Islet of Langerhans (tissue), 1 donor: ENCODE measurements at regions not wholly inside any gene's neighbourhood (a gene's known extent, or its start where the extent isn't known, plus 50 kb on each side); places are given as distances from the start of the nearest gene placed in this dataset.
"Not testable (repeated sequence)": the region's sequence is repeated elsewhere in the genome, so short reads cannot be mapped to it uniquely, and the experiment has no call there.

Experiments
- FAIRE-seq: peaks from one replicate; lab custom pipeline; 2011; peaks lifted over from hg19 to GRCh38; lab: Jason Lieb, UNC

DNA sequence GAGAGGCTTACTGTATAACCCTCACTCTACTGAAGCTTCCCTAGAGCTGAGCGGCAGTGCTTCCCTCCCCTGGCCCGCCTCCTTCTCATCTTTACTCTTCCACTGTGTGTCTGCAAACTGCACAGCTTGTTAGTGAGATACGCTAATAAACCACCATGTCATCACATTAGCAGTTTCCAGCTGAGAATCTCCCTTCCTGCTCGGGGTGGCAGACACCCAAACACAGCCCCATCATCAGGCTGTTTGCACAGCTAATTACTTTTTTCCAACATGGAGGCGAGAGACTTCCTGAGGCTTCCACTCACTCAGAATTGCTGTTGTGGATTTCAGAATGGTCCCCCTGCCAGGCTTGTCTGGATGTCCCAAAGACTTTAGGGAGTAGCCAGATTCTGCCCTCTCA is 444.9 kb upstream of the SULF2 start:
- no peak for FAIRE-seq

GRCh38 chr20:48227381-48227780 is 442.1 kb upstream of the SULF2 start:
- FAIRE-seq = no peak

DNA sequence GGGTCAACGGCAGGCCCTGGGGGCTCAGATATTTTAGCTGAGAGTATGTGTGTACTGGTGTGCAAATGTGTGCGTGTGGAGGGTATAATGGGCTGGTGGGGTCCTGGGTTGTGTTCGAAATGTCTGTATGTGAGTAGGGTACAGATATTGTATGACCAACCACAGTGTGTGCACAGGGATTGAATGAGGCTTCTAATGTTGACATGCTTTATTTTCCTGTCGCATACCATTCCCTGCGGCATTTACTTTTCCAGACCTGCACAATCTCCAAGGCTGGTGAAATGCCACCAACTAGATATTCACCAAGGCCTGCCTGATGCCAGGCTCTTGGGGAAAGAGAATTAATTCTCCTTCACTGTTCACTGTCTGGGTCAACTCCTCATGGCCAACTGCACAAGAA is 441.4 kb upstream of the SULF2 start:
- no peak for FAIRE-seq

DNA sequence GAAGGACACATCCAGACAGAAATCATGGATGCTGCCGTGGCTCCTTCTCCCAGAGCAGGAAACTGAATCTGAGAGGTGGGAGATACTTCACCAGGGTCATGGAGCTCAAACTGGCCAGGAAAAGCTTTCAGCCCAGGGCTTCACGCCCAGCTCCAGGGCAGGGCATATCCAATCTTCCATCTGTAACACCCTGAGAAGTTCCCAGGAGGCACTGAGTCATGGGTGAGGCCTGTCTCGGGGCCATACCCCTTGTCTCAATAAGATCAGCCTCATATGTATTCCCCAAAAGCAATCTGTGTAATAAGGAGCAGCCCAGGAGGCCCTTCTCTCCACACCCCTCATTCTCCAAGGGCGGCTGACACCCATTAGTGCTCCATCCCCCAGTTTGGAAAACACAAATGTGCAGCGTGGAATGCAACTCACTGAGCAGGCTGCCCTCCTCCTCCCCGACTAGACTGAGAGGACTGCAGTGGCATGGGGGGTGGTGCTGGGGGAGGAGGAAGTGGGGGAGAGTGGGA is 439.3 kb upstream of the SULF2 start:
- FAIRE-seq = no peak

GRCh38 chr20:48223715-48224114 is 438.4 kb upstream of the SULF2 start:
- FAIRE-seq = no peak

DNA sequence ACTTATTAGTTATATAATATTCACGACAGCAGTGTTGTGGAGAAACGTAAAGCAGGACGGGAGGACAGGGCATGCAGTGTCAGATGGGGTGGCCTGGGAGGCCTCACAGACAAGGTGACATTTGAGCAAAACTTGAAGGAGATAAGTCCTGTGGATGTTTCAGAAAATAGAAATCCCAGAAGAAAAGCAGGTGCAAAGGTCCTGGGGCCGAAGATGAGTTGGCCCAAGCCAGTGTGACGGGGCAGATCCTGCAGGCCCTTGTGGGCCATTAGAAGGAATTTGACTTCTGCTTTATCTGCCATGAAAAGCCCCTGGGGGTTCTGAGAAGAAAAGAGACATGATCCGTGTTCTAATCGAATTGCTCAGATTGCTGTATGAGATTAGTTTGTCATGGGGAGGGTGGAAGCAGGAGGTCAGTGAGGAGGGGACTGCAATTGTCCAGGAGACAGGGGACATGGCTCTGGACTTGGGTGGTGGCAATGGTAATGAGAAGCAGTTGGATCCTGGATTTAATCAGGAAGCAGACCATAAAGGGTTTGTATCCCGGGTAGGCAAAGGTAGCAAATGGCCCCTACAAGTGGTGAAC is 437.4 kb upstream of the SULF2 start:
- FAIRE-seq = no peak

GRCh38 chr20:48220033-48220633 is 434.9 kb upstream of the SULF2 start:
- no peak for FAIRE-seq

DNA sequence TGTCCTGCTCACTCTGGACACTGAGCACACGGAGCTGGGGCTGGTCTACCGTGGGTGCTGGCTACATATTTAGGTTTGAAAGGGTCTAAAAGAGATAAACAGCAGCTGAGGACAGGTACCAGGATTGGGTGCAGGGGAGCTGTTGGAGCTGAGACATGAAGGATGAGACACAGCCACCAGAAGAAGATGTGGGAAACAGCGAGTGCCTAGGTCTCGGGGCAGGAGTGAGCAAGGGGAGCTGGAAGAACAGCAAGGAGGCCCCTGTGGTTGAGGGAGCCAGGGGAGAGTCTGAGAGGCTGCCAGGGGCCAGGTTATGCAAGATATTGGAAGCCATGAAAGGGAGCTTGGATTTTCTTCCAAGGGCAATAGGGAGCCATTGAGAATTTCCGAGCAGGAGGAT is 434.0 kb upstream of the SULF2 start:
- no peak for FAIRE-seq

DNA sequence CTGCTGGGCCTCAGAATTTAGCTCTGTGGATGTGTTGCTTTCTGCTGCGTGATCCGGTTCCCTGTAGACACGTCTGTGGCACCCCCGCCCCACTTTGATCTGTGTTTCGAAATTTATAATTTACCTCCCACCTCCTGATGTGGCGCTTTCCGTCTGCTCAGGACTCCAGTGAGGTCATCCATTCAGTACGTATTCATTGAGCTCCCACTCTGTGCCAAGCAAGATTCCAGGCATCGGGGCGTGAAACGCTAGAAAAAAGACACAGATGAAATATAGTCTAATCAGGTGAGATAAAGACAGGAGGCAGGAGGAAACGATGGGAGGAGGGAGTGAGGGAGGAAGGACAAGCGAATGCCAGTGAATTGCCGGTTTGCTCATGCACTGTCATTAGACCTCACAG is 431.9 kb upstream of the SULF2 start:
- no peak for FAIRE-seq

GRCh38 chr20:48215536-48215935 is 430.3 kb upstream of the SULF2 start:
- FAIRE-seq = no peak

DNA sequence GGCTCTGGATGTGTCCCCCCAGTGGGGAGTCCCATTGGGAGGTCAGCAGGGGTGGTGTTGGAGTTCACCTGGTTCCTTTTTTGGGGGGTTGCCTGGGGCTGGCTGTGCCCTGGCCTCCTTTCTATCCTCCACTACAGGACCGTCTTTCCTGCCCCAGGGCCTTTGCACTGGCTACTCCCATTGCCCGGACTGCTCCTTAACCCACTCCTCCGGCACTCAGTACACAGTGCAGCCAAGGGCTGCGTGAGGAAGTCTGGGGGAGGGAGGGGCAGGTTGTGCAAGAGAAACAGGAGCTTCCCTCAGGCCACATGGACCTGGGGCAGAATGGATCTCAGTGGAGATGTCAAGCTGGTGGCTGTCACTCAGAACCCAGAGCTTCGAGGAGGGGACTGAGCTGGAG is 429.3 kb upstream of the SULF2 start:
- no peak for FAIRE-seq

DNA sequence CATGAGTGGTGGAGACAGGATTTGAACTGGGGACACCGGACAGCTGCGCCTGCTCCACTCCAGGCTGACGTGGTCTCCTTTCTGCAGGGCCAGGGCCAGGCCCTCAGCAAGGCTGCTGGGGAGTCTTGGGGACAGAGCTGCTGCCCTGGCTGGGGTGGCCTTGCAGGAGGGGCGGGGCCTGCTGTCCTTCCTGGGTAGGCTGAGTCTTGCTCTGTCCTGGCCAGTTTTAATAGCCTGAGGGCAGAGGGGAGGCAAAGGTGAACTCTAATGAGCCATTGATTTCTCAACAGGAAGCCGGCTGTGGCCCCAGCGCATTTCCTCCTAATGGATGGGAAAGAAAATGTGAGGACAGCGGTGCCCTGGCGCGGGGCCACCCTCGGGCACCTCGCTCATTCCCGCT is 428.4 kb upstream of the SULF2 start:
- not testable (repeated sequence) for FAIRE-seq

- FAIRE-seq = no peak
Measured at GRCh38 chr20:48212806-48213509, 427.7 kb upstream of the SULF2 start.

DNA sequence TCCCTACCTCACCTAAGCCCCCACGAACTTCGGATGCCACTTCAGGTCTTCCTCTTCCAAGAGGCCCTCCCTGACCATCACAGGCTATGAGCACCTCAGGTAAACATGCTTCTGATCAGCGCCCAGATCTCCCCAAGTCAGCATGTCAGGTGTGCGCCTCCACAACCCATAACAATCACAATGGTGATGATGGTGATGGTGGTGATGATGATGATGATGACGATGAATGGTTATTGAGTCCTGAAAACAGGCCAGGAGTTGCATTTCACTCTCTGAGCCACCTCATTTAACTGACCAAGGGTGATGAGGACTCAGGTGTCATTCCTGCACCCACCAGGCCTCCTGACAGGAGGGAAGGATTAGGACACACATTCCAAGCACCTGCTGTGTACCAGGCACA is 426.6 kb upstream of the SULF2 start:
- no peak for FAIRE-seq

DNA sequence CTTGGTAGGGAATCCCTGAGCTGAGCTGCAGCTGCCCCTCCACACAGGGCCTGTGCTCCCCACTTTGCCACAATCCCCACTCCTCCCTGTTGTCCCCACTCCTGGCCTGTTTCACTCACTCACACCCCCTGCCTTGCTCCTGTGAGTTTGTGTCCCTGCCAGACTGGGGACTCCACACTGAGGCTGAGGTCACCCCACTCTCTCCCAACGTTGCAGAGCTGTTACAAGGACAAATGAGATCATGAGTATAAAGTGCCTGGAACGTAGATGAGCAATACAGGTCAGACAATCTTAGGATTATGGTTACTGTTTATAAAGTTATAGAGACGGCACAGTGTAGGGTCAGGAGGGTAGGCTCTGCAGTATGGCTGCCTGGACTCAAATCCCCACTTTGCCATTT is 426.0 kb upstream of the SULF2 start:
- no peak for FAIRE-seq

- FAIRE-seq = no peak
Measured at GRCh38 chr20:48210111-48211027, 425.1 kb upstream of the SULF2 start.

DNA sequence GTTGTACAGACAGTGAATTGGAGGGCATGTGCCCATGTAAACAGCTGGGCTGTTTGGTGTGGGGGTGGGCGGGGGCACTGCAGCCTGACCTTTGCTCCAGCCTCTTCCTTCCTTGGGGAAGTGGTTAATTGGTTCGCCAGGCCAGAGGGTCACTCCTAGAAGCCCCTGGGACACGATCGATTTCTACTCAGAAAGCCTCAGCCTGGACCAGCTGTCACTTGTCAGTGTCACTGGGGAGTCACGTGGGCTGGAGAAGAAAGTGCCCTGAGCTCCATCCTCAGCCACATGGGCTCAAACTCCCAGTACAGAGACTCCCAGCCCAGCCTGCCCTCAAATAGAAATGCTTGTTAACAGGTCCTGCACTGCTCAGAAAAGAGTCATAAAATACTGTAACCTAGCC is 423.8 kb upstream of the SULF2 start:
- no peak for FAIRE-seq

- FAIRE-seq = no peak
Measured at GRCh38 chr20:48208176-48208575, 422.9 kb upstream of the SULF2 start.

DNA sequence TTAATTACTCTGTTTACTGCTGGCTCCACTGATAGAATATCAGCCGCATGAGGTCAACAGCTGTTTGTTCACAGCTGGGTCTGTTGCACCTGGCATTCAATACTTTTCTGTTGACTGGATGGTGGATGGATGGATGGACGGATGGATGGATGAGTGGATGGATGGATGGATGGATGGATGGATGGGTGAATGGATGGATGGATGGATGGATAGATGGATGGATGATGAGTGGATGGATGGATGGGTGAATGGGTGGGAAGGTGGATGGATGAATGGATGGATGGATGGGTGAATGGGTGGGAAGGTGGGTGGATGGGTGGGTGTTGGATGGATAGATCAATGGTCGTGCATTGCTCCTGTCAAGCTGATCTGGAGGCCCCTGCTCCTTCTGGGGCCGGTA is 422.2 kb upstream of the SULF2 start:
- no peak for FAIRE-seq

GRCh38 chr20:48205786-48206185 is 420.5 kb upstream of the SULF2 start:
- FAIRE-seq = no peak

- no peak for FAIRE-seq
Measured at GRCh38 chr20:48205281-48205782, 420.1 kb upstream of the SULF2 start.

- no peak for FAIRE-seq
Measured at GRCh38 chr20:48204499-48204898, 419.2 kb upstream of the SULF2 start.

DNA sequence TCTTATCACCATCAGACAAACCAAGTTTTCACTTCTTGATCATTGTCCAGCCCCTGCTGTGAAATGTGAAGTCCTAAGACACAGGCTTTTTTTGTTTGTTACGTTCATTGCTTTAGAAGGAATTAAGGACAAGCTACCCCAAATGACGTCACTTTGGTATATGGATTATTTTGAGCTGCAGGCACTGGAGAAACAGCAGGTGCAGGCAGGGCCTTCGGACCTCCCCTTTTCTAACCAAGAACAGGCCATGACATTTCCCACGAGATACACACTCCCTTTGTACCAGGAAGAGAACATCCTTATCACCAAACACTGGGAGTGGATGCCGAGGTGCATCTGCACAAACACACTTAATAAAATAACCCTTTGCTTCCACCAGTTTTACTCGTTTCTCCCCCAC is 418.0 kb upstream of the SULF2 start:
- no peak for FAIRE-seq
